Iris pigment epithelial cell (primary cell): ENCODE measurements at regions not wholly inside any gene's neighbourhood (a gene's known extent, or its start where the extent isn't known, plus 50 kb on each side); places are given as distances from the start of the nearest gene placed in this dataset.

Source experiments
- DNase-seq: peaks from one replicate; pipeline ENCODE4 v3.0.0-alpha.2; 2011; ENCODE audit warnings: low read depth

- DNase-seq, result no peak
Observed at GRCh38 chr2:129903586-129904425, 75.7 kb upstream of the RAB6C start.

DNA sequence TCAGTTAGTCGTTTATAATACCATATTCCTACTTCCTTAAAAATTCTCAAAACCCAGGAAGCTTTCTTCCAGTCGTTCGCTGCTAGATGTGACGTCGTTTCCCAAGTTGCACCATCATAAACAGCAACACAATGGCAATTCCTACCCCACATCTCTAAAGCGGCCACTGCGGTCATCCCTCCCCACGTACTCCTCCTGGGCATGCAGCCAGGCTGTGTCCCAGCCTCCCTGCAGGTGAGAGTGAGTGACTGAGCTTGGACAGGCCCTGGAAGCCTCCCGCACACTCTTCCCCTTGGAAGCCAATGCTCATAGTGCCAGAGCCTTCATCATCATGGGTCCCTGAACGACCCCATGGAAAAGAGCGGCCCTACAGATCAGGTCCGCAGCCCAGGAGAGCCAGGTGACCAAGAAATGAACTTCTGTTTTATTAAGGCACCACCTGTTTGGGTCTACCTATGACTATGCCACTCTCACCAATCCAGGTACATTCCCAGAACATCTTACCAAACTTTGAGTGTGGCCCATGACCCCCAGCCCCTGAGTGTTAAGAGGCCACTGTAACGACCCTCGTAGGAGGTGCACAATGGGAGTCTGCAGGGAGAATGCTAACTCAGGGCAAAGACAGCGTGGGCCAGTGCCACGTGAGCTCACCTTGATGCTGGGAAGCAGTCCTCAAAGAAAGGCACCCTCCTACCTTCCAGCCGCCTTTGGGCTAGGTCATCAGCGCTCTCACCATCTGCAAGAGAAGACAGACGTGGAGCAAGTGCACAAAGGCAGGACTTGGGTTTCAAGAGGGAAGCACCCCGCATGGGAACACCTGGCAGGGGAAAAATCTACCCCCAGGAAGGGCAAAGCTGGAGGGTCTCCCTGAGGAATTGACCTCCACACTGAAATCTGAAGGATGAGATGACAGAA, 74.7 kb upstream of the RAB6C start:
- no peak for DNase-seq

DNA sequence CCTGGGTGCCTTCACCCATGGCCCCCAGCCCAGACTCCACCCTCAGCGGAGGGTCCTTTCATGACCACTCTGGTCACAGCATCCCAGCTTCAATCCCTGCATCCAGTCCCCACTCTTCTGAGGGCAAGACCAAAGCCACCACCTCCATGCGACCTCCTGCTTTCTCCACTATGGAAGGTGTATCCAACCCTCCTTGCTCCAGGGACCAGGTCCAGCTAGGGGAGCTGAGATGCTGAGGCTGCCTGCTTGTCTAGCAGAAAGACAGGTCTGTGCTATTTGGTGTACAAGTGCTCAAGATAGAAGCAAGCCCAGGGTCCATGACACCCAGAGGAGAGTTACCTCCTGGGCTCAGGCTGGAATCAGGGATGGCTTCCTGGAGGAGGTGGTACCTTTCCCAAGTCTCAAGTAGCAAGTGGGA, 73.8 kb upstream of the RAB6C start:
- no peak for DNase-seq

DNA sequence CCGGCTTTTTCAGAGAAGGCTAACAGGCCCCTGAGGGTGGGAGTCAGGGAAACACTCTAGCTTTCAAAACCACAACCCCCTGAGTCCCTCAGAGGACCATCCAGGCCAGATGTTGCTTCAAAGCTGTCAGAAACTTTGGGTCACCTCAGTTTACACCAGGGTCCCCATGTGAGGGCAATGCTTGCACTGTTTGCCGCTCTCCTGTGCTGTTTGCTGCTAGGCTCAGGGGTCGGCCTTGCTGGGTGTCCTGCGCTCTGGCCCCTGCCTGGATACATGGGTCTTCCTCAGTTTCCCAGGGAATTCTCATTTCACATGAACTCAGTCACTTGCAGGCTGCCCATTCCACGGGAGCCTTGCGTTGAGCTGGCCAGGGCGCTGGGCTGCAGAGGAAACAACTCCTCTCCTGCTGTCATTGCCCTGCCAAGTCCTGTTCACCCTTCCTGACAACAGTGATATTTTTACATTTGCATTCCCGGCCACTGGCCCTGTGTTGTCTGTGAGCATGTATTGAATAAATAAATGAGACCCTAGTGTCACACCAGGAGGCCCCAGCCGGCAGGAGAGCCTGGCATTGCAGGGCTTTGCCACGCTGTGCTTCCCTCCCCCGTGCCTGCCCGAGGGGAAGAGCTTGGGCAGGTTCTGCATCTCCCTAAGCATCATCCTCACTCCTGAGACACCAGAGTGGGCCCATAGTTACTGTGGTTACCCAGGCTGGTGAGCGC, 73.2 kb upstream of the RAB6C start:
- DNase-seq, result no peak

DNA sequence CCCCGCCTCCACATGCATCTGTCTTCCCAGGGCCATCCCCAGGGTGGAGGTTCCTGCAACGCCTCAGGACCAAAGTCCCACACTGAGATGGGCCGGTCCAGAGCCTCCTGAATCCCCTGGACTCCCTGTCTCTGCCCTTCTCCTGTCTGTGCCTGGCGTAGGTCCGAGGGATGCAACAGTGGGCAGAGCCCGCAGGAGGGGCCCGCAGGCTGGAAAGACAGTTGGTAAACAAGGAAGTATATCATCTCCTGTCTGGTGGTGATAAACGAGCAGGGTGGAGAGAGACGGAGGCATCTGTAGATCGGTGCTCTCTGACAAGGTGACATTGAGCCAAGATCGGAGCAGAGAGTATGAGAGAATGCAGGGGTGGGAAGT, 72.6 kb upstream of the RAB6C start:
- no peak for DNase-seq

DNA sequence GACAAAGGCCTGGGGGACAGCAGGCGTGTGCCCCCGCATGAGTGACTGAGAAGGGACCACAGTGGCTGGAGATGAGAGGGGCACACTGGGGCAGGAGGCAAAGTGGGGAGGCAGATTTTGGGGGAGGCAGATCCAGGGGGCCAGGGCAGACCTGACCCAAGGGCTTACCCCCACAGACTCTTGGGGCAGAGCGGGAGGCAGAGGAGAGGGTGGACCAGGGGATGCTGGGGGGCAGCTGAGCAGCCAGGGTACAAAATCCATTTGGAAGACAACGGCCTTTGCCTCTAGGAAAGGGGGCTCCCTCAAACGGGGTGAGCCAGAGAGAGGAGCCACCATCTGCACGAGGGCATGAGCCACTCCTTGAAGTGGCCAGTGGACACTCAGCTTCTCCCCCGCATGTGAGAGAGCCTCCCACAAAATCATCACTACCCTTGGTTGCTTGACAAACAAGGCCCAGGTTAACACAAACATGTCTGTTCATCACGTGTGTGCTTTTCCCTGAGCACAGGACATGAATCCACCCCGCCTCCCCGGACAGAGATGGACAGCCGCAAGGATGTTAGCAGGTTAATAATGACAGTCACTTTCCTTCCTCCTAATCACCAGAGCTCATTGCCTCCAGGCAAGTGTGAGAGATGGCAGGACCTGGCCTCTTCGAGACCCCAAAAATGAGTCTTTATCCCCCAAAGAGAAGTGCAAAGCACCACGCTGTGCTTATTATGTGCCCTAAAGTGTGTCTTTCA, 72.0 kb upstream of the RAB6C start:
- no peak for DNase-seq

DNA sequence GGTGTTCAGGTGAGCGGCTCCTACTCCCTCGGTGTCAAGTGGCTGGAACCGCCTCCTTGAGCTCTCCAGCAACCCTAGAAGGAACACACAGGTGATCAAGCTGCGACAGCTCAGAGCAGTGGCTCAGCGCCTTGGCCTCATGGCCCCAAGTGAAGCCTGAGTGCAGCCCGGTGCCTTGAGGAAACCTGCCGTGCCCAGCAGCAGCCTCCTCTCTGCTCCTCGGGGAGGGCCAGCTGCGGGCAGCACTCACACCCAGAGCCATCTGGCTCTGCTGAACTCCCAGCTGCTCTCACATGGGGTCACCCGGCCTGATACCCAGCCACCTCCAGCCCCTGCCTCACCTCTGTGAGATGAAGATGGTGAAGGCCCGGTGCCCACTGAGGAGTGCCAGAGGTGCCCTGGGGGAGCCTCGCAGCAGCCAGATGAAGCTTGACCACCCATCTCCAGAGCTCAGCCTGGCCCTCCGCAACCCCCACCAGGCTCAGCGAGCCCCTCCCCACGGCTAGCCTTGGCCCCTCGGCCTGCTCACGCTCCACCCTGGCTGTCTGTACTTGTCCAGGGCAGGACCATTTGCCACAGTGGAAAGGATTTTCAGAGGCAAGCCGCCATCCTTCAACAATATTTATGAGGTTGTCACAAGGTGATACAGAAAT, 70.6 kb upstream of the RAB6C start:
- no peak for DNase-seq

DNA sequence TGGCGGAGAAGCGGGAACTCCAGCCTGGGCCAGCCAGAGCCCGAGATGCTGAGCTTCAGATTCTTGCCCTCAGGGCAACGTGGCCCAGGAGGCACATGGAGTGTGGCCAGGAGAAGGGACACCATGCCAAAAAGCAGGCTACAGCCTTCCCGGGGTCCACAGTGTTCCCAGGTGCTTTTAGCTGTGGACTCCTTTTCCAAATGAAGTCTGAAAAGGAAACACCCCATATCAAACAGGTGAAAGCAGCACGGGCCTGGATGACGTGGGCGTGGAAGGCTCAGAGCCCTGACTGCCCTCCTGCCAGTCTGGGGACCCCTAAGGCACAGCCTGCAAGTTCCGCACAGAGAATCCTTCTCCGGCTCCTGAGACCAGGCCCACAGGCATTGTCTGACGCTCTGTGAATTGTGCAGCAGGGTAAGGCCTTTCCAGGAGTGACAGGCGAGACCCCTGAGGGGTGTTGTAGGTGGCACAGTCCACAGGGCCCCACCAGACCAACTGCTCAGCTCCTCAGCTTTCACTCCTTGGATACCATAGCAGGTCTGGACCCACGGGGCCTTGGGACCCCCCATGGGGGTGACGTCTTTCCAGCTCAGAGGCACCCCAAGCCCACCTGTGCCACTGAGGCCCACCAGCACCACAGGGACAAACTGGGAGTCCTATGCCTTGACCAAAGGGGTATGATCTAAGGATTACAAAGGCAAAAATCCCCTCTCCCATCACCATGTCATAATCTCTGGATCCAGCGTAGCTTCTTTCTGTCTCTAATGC, 69.6 kb upstream of the RAB6C start:
- DNase-seq, result no peak

DNA sequence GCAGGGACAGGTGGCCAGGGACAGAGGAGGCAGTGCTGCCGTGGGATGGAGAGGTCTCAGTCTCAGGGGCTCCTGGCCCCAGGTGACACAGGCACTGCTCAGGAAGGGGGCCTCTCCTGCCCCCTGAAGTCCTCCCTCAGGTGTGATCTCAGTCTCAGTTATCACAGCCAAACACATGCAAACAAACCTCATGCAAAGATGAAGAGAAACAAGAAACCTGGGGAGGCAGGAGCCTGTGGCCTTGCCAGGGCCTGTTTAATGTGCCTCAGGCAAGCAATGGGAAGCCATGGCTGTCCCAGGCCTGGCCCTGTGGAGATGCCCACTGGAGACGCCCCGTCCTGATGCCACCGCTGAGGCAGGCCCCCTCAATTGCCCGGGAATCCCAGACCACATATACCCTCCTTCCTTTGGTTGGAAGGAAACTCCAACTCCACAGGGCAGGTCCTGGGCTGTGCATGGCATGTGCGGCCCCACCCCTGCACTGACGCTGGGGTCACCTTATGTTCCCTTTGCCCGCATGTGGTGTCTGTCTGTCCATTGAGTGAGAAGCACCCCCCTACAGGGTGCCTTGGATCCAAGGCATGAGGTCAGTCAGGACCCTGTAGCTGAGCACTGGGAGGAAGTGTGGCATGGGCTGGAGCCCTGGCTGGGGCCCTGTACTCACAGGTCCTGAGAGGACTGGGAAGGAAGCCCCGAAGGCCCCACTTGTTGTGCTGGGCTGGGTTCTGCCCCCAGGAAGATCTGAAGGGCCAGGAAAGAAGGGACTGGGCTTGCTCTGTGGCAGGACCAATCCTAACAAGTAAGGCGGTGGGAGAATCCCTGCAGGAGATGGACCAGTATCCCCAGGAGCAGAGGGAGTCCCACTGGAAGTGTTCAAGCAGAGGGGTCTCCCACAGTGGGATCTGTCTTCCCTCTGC, 68.8 kb upstream of the RAB6C start:
- no peak for DNase-seq

- no peak for DNase-seq
Observed at GRCh38 chr2:129911363-129912065, 68.0 kb upstream of the RAB6C start.

GRCh38 chr2:129912066-129912820, 67.2 kb upstream of the RAB6C start:
- DNase-seq, result no peak

DNA sequence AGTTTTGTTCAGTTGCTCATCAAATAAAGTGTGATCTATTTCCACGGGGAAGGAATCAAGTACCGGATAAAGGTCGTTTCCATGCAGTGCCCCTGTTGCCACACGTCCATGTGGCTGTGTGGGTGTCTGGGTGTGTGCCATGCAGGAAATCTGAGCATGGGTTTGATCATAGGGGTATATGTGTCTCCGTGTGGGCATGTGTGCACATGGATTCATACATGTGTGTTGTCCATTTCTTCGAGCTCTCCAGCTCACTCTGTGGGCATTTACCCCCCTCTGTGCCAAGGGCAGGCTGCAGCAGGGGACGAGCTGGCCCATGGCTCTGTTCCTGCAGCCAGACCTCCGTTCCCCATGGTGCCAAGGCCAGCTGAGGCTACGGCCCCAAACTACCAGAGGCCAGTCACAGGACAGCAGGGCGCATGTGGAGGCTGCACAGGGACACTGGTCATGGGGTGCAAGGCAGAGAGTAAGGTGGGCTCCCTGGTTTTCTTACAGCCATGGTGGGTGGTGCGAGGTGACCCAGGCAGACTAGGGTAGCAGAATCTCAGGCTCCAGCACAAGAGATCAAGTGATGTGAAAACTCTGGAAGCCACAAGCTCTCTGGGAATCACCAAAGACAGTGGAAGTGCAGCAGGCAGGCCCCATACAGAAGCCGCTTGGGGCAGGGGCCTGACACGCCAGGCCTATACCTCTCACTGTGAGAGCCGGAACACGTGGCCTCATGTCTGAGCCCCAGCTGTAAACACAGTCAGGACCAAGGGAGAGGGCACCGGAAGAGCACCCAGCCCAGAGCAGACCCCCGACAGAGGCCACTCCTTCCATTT, 66.4 kb upstream of the RAB6C start:
- no peak for DNase-seq

- DNase-seq, result no peak
Observed at GRCh38 chr2:129913695-129914495, 65.6 kb upstream of the RAB6C start.

GRCh38 chr2:129914538-129915302, 64.7 kb upstream of the RAB6C start:
- no peak for DNase-seq

- DNase-seq, result no peak
Observed at GRCh38 chr2:129915303-129915840, 64.1 kb upstream of the RAB6C start.
